HG03139 (cell line): ENCODE measurements at regions not wholly inside any gene's neighbourhood (a gene's known extent, or its start where the extent isn't known, plus 50 kb on each side); places are given as distances from the start of the nearest gene placed in this dataset.
"Not testable (repeated sequence)": the region's sequence is repeated elsewhere in the genome, so short reads cannot be mapped to it uniquely, and the experiment has no call there.

Experiments used
- ATAC-seq: cut with Tn5 transposase; IDR thresholded peaks from one replicate; pipeline ENCODE4 v1.9.1; 2021; ENCODE audit not compliant: unreplicated experiment

GRCh38 chr13:26896986-26897668 is 136.5 kb upstream of the GPR12 start:
- no peak for ATAC-seq

- ATAC-seq = no peak
Observed at GRCh38 chr13:26895808-26896466, 135.4 kb upstream of the GPR12 start.

DNA sequence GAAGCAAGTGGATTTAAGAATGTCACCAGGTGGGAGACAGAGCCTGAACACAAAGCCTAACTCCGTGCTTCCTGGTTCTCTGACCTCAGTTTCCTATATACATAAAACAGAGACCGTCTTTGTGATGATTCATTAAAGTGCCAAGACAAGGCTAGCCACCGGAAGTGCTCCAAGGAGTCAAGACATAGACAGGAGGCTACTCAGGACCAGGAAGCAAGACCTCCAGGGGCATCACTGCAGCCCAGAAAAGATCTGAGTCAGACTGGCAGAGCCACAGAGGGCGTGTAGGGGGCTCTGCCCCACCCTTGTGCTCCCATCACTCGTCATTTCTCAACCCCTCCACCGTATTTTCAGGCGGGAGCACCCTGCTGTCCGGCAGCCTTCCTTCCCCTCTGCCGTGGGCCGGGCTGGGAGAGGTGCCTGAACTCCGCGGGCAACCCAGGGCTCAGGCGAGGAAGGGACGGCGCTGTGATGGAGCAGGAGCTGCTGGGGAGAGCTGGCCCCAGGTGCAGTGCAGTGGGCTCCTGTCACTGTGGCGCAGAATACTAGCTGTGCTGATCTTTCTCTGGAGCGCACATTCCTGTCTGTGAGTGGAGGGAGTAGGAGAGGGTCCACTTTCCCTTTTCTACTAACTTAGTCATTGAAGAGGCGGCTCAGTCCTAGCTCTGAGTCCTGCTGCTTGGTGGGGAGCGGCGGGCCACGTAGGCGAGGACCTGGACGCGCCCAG is 134.7 kb upstream of the GPR12 start:
- ATAC-seq = no peak

DNA sequence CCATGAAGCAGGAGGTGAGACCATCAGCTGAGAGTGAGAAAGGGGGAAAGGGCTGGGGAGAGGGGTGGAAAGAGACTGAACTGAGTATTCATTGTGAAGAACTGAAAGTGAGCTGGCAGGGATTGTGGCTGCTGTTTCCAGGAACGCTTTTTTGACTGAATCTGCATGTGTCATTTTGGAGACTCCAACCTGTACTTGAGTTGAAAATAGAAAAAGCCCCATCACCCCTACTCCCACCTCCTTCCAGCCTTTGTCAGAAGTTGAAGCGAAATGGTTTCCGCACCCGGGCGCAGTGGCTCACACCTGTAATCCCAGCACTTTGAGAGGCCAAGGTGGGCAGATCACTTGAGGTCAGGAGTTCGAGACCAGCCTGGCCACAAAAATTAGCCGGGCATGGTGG is 128.0 kb upstream of the GPR12 start:
- ATAC-seq = no peak

- no peak for ATAC-seq
Observed at GRCh38 chr13:26887594-26887993, 127.0 kb upstream of the GPR12 start.

GRCh38 chr13:26883613-26884257 is 123.1 kb upstream of the GPR12 start:
- no peak for ATAC-seq

DNA sequence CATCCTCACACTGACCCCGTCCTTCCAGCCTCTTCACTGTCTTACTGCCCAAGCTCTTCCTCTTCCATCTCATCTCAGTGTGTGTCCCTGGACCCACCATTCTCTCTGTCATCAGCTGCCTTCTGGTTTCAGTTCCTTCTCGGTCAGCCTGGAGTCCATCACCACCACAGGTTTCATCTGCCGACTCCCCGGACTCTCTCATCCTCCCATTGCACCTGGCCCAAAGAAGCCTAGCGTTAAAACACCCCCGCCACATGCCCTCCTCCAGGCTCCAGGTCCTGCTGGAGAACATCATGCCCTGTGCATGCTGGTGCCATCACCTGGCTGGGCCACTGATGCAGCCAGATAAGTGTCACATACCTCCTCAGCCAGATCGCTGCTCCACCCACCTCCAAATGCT is 122.1 kb upstream of the GPR12 start:
- ATAC-seq = no peak

- ATAC-seq = no peak
Observed at GRCh38 chr13:26881154-26881553, 120.6 kb upstream of the GPR12 start.

DNA sequence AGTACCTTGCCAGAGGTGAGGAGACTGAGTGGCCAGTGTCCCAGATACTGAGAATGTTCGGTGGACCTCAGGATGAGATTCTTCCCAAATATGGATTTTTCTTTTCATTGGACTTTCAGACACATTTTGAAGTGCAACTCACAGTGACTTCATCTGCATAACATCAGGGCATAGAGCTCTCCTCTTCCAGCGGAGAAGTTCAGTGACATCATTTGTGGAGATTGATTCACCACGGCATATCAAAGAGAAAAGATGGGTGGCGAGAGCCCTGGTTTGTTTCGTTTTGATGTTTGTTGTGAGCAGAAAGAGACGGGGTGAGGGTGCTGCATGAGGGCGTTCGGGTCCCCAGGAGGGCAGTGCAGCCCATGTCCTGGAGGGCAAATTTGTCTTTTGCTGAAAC is 120.1 kb upstream of the GPR12 start:
- no peak for ATAC-seq

- no peak for ATAC-seq
Observed at GRCh38 chr13:26878438-26878837, 117.9 kb upstream of the GPR12 start.

DNA sequence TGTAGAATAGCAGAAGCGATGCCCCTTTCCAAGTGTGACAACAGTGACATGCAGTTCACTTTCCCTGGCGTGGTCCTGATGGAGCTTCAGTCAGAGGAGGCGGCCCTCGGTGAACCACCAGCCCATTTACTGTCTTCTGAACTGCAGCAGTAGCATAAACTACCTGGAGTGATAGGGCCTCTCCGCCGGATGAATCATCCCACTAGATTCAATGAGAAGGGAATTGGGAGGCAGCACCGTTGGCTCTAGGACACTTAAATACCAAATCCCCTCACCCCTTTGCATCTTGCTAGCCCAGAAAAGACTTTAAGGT is 112.8 kb upstream of the GPR12 start:
- ATAC-seq = no peak

DNA sequence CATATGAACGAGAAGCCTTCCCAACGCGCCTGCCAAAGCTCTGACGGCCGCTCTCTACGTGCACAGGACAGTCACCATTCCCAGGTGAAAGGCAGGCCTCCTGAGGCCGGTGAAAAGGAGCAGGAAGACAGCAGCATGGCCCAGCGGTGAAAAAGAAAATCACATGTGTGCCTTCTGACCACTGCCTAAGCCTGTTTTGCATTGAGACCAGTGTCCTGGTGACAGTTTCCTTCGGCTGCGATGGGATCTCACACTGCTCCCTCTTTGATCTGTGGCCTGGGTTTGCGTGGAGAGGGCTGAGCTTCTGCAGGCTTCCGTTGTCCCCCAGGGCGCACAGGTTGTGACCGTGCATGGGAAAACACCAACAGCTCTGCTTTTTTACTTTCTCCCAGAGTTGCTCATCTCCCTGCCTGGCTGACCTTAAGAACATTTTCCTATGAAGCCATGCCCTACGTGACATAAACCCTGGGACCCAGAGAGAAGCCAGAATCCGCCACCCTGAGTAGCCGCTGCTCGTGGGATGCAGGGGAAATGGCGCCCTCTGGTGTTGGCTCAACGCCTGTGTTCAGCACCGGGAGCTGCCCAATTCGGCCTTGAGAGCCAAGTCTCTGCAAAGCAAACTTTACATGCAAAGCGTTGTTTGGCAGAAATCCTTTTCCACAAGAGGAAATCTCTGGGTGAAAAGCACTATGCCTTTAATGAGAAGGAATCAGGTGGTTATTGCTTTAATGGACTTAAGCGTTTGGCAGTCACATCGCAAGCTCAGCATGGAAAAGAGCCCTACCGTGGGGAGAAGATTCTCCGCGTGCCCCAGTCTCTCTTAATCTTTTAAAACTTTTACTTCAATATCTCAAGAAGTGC is 112.2 kb upstream of the GPR12 start:
- no peak for ATAC-seq

GRCh38 chr13:26867451-26868091 is 107.0 kb upstream of the GPR12 start:
- ATAC-seq = no peak

DNA sequence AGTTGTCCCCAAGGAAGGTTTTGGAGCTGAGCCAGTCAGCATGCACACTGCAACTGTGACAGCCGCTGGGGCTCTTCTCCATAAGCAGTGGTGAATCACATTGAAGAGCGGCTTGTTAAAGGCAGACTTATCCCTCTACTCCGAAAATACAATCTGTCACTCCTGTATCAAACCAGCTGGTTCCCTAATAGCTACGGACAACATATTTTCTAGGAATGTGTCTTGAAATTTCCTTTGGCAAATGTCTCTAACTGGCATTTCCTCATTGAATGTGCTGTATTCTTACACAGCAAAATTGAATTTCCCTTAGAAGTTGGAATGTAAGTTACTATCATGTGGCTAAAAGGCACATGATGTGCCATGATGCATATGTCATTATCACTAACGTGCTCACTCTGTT is 104.0 kb upstream of the GPR12 start:
- no peak for ATAC-seq

- ATAC-seq = no peak
Observed at GRCh38 chr13:26861941-26862340, 101.4 kb upstream of the GPR12 start.

DNA sequence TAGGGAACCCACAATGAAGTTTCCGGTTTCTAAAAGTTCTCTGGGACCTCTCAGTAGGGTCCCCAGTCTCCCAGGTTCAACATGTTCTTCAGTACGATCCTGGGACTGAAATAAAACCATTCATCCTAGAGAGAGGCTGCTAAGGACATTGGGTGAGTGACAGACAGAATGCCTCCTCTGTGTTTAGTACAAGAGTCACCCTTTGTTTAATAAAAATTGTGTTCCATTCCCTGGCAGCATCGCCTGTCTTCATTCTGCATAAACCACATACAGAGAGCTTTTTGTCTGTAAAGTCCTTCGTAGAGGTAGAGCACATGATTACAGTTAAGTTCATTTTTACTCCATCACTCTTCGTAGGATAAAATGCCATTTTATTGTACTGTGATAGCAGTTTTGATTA is 95.3 kb upstream of the GPR12 start:
- no peak for ATAC-seq

- ATAC-seq = no peak
Observed at GRCh38 chr13:26855071-26855470, 94.5 kb upstream of the GPR12 start.

DNA sequence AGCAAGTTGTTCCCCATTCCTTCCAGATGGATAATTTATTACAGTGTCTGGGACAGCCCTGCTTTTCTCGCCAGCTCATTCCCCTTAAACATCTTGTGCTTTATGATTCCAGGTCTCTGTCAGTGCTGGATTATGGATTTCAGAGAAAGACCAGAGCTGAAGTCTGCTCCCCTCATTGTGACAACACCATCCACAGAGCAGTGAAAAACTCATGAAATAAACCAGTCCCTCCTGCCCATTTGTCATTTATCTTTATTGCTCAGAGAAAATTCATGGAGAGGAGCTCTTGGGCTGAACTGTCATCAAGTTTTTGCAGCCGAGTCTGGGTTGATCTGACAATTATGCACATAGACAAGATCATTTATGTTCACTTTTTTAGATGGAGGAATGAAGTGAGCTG is 92.7 kb upstream of the GPR12 start:
- no peak for ATAC-seq

DNA sequence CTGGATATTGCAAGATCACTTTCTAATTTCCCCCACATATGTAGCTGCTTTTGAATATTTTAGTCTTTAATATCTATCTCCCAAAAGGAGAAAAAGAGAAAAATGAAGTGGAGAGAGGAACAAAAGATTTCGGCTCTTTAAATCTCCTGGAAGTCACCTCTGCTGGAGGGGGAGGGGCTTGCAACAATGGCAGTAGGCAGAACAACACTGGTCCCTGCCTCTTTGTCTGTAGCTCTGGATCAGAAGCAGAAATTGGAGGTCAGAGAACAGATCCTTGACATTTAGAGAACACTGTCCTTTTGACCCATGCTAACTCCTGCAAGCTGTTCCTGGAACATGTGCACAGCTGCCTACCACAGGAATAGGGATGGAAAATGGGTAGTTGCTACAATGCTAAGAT is 86.7 kb upstream of the GPR12 start:
- ATAC-seq = no peak

GRCh38 chr13:26845063-26845462 is 84.5 kb upstream of the GPR12 start:
- not testable (repeated sequence) for ATAC-seq

- no peak for ATAC-seq
Observed at GRCh38 chr13:26839682-26840081, 79.1 kb upstream of the GPR12 start.
